Neural cell (in vitro differentiated cells): ENCODE measurements at regions not wholly inside any gene's neighbourhood (a gene's known extent, or its start where the extent isn't known, plus 50 kb on each side); places are given as distances from the start of the nearest gene placed in this dataset.

Experiments used
- CTCF ChIP-seq: fragments of 450-650 bp; IDR thresholded peaks from 2 replicates; pipeline ENCODE4 v1.5.1; 2014; ENCODE audit warnings: antibody characterized with exemption, mild to moderate bottlenecking, moderate library complexity; ENCODE audit not compliant: poor library complexity, severe bottlenecking
- EZH2 ChIP-seq: fragments of 200-600, 300-800 bp; shearing (Covaris generic), sonication (generic); IDR thresholded peaks from 2 replicates; pipeline ENCODE4 v1.6.1; 2014; ENCODE audit warnings: antibody characterized with exemption, low read length, borderline replicate concordance, mild to moderate bottlenecking; ENCODE audit not compliant: insufficient read depth, poor library complexity, severe bottlenecking
- RAD21 ChIP-seq: fragments of 450-650 bp; conservative IDR thresholded peaks from 2 replicates; pipeline ENCODE4 v1.6.1; 2014; ENCODE audit warnings: antibody characterized with exemption, mild to moderate bottlenecking, moderate library complexity

GRCh38 chr5:28355831-28356230, 1317.4 kb upstream of the CDH9 start:
- no peak for TF ChIP-seq EZH2
- no peak for TF ChIP-seq CTCF
- TF ChIP-seq RAD21, result no peak
